ENCODE measurements at regions not wholly inside any gene's neighbourhood (a gene's known extent, or its start where the extent isn't known, plus 50 kb on each side); places are given as distances from the start of the nearest gene placed in this dataset.

DNA sequence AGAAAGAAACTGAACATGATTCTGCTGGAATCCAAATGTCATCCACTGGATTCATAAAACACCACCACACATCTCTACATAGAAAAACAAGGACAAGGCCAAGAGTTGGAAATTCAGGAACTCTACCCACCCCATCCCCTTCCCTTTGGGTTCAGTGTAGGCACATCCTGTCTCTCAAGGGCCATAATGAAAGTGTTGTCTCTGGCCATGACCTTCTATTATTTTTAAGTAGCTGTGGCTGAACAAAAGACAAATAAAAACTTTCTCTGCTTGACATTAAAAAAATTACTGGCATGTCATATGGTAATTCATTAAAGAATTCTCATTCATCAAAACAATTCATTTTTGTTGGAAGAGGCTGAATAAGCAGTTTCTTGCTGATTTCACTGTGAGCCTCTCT, 54.9 kb upstream of the ZBTB18 start:
- Mint-ChIP-seq H3K9me3 (peaks cover 0 to 6% of the 10 kb centered on the region in 2 donors), H3K36me3 (no peaks in the 10 kb centered on the region), H3K27ac (no peak overlapping the region)
- DNase-seq (ENCODE audit: low spot score in 2 of 2) (no peak), ATAC-seq (no peak)

GRCh38 chr1:243991650-243992049, 59.4 kb upstream of the ZBTB18 start:
- Mint-ChIP-seq H3K9me3 (peaks cover 3 to 17% of the 10 kb centered on the region in 2 donors), H3K36me3 (peaks cover 13 to 18% of the 10 kb centered on the region in 2 donors), H3K27ac (no peak overlapping the region)
- no peak for ATAC-seq
- DNase-seq (ENCODE audit: low spot score in 2 of 2): no peak

- DNase-seq (ENCODE audit: low spot score in 2 of 2) (no peak), ATAC-seq (no peak)
- Mint-ChIP-seq H3K9me3 (peaks cover 0 to 2% of the 10 kb centered on the region in 2 donors), H3K27ac (no peak overlapping the region), H3K36me3 (peaks cover 3 to 7% of the 10 kb centered on the region in 2 donors)
Observed at GRCh38 chr1:243984788-243985187, 66.3 kb upstream of the ZBTB18 start.

DNA sequence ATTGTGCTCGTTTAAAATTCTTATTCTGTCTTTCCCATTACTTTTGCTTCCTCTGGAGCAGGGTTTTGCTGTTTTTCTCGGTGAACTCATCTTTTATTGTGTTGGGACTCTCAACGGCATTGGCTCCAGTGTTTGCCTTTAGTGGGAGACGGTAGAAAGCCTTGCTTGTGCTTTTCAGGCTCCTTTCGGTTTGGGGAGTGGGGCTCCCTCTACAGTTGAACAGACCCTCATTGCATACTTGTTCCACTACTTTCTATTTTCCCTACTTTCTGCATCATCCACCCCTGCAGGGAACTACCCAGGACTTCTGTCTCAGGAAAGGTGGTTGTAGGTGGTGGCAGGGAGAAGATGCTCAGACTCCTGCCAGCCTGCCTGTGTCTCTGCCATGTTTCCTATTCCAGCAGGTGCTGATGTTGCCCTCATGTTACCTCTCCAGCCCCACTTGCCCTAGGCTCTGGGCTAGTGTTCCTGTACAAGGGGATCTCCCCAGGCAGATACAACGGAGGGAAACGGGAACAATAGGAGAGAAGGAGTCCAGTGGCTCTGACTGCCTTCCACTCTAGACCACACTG, 68.5 kb upstream of the ZBTB18 start:
- Mint-ChIP-seq H3K27ac (no peak overlapping the region), H3K9me3 (no peaks in the 10 kb centered on the region), H3K36me3 (peaks cover 0 to 4% of the 10 kb centered on the region in 2 donors)
- DNase-seq (ENCODE audit: low spot score in 2 of 2) (no peak), ATAC-seq (no peak)

GRCh38 chr1:243980471-243980870, 70.6 kb upstream of the ZBTB18 start:
- Mint-ChIP-seq H3K27ac (no peak overlapping the region), H3K36me3 (no peaks in the 10 kb centered on the region), H3K9me3 (no peaks in the 10 kb centered on the region)
- DNase-seq (ENCODE audit: low spot score in 2 of 2) (no peak), ATAC-seq (no peak)

GRCh38 chr1:243980071-243980470, 71.0 kb upstream of the ZBTB18 start:
- Mint-ChIP-seq H3K27ac (no peak overlapping the region), H3K9me3 (no peaks in the 10 kb centered on the region), H3K36me3 (no peaks in the 10 kb centered on the region)
- ATAC-seq: no peak
- DNase-seq (ENCODE audit: low spot score in 2 of 2): no peak

- DNase-seq (ENCODE audit: low spot score in 2 of 2): no peak
- Mint-ChIP-seq H3K36me3 (no peaks in the 10 kb centered on the region), H3K9me3 (no peaks in the 10 kb centered on the region), H3K27ac (no peak overlapping the region)
- ATAC-seq: no peak
Observed at GRCh38 chr1:243979396-243979795, 71.7 kb upstream of the ZBTB18 start.

GRCh38 chr1:243977094-243977493, 74.0 kb upstream of the ZBTB18 start:
- Mint-ChIP-seq H3K27ac (no peak overlapping the region), H3K36me3 (no peaks in the 10 kb centered on the region), H3K9me3 (no peaks in the 10 kb centered on the region)
- no peak for ATAC-seq
- DNase-seq (ENCODE audit: low spot score in 2 of 2): no peak

GRCh38 chr1:243974451-243975292, 76.4 kb upstream of the ZBTB18 start:
- no peaks in the 10 kb centered on the region for H3K9me3 Mint-ChIP-seq
- DNase-seq (ENCODE audit: low spot score in 2 of 2) (no peak), ATAC-seq (no peak)
- H3K36me3 Mint-ChIP-seq: no peaks in the 10 kb centered on the region
- H3K27ac Mint-ChIP-seq: no peak overlapping the region

- H3K27ac Mint-ChIP-seq: no peak overlapping the region
- H3K36me3 Mint-ChIP-seq: no peaks in the 10 kb centered on the region
- ATAC-seq: no peak
- no peak for DNase-seq (ENCODE audit: low spot score in 2 of 2)
- H3K9me3 Mint-ChIP-seq: no peaks in the 10 kb centered on the region
Observed at GRCh38 chr1:243973169-243973568, 77.9 kb upstream of the ZBTB18 start.

GRCh38 chr1:243970077-243970476, 81.0 kb upstream of the ZBTB18 start:
- Mint-ChIP-seq H3K27ac (no peak overlapping the region), H3K9me3 (no peaks in the 10 kb centered on the region), H3K36me3 (no peaks in the 10 kb centered on the region)
- no peak for DNase-seq (ENCODE audit: low spot score in 2 of 2)
- no peak for ATAC-seq

GRCh38 chr1:243968413-243968812, 82.7 kb upstream of the ZBTB18 start:
- H3K9me3 Mint-ChIP-seq: no peaks in the 10 kb centered on the region
- H3K27ac Mint-ChIP-seq: no peak overlapping the region
- no peak for DNase-seq (ENCODE audit: low spot score in 2 of 2)
- H3K36me3 Mint-ChIP-seq: no peaks in the 10 kb centered on the region
- ATAC-seq: no peak

GRCh38 chr1:243964915-243965314, 86.2 kb upstream of the ZBTB18 start:
- H3K27ac Mint-ChIP-seq: no peak overlapping the region
- ATAC-seq (no peak), DNase-seq (ENCODE audit: low spot score in 2 of 2) (no peak)
- H3K36me3 Mint-ChIP-seq: no peaks in the 10 kb centered on the region
- H3K9me3 Mint-ChIP-seq: no peaks in the 10 kb centered on the region

DNA sequence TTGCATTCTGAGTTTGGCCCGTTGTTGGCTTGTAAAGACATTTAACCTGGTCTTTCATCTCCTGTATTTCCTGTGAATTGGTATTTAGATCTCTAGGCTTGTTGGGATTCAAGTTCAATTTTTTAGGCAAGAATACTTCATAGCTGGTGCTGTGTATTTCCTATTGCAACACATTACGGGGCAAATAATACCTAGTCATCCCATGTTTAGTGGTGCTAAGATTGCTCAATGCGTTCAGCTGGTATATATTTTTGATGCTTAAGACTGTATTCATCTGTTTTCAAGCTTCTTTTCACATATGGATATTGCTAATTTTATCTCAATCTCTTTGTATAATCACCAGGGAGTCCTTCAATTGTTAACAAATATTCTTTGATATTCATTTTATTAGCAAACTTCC, 87.5 kb upstream of the ZBTB18 start:
- no peak for DNase-seq (ENCODE audit: low spot score in 2 of 2)
- no peaks in the 10 kb centered on the region for H3K36me3 Mint-ChIP-seq
- H3K9me3 Mint-ChIP-seq: no peaks in the 10 kb centered on the region
- no peak overlapping the region for H3K27ac Mint-ChIP-seq
- ATAC-seq: no peak

DNA sequence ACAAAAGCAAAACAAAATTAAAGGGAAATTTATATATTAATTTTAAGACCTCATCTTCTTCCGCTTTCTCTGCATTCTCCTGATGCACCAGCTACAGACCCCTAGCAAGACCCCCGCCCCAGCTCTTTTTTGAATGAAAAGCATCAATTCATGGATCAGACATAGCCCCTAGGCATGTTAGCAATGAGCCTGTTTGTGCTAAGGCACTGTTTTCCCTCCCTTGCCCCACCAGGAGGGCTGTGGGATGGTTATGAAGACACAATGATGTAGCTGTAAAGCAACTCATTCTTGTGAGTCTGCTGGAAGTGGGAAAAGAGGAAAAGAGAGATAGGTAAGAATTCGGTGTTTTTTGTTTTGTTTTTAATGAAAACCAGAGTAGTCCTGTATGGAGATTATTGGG, 88.5 kb upstream of the ZBTB18 start:
- ATAC-seq (no peak), DNase-seq (ENCODE audit: low spot score in 2 of 2) (no peak)
- no peak overlapping the region for H3K27ac Mint-ChIP-seq
- no peaks in the 10 kb centered on the region for H3K9me3 Mint-ChIP-seq
- no peaks in the 10 kb centered on the region for H3K36me3 Mint-ChIP-seq

- Mint-ChIP-seq H3K36me3 (no peaks in the 10 kb centered on the region), H3K9me3 (no peaks in the 10 kb centered on the region), H3K27ac (no peak overlapping the region)
- DNase-seq (ENCODE audit: low spot score in 2 of 2) (no peak), ATAC-seq (no peak)
Observed at GRCh38 chr1:243959998-243960397, 91.1 kb upstream of the ZBTB18 start.

- H3K36me3 Mint-ChIP-seq: no peaks in the 10 kb centered on the region
- ATAC-seq (no peak), DNase-seq (ENCODE audit: low spot score in 2 of 2) (no peak)
- no peak overlapping the region for H3K27ac Mint-ChIP-seq
- H3K9me3 Mint-ChIP-seq: no peaks in the 10 kb centered on the region
Observed at GRCh38 chr1:243957141-243957540, 93.9 kb upstream of the ZBTB18 start.

DNA sequence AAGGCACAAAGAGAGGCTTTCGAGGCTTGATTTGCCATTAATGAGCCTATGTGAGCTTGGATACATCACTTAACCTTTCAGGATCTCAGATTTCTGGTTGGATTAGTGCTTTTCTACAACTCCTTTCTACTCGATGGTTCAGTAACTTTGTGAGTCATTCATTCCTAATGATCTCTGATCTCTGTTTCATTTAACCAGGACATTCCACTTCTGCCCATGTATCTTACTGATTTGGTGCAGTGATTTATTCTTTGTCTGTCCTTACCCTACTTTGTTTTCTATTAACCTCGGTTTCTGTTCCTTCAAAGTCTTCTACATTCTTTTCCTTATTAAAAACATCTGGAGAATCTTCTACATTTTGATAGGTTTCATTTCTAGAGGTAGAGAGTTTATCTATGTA, 94.6 kb upstream of the ZBTB18 start:
- H3K36me3 Mint-ChIP-seq: no peaks in the 10 kb centered on the region
- no peaks in the 10 kb centered on the region for H3K9me3 Mint-ChIP-seq
- ATAC-seq (no peak), DNase-seq (ENCODE audit: low spot score in 2 of 2) (no peak)
- H3K27ac Mint-ChIP-seq: no peak overlapping the region
